Mesothelial cell of epicardium (in vitro differentiated cells): ENCODE measurements at regions not wholly inside any gene's neighbourhood (a gene's known extent, or its start where the extent isn't known, plus 50 kb on each side); places are given as distances from the start of the nearest gene placed in this dataset.
"Not testable (repeated sequence)": the region's sequence is repeated elsewhere in the genome, so short reads cannot be mapped to it uniquely, and the experiment has no call there.

Experiments
- DNase-seq, 2 experiments: peaks; one replicate each; pipeline ENCODE4 v3.0.0; 2021; ENCODE audit warnings: low spot score in 2 of 2; ENCODE audit not compliant: unreplicated experiment in 2 of 2
- H3K27ac Mint-ChIP-seq: 2 replicates; pipeline ENCODE4 v1.8.0; 2021; ENCODE audit warnings: mixed read lengths
- H3K27me3 Mint-ChIP-seq: 2 replicates; pipeline ENCODE4 v1.8.0; 2021; ENCODE audit warnings: low read depth, mixed read lengths
- H3K36me3 Mint-ChIP-seq: 2 replicates; pipeline ENCODE4 v1.8.0; 2021; ENCODE audit warnings: mixed read lengths
- H3K4me1 Mint-ChIP-seq: 2 replicates; pipeline ENCODE4 v1.8.0; 2021; ENCODE audit warnings: mixed read lengths
- H3K4me3 Mint-ChIP-seq: 2 replicates; pipeline ENCODE4 v1.8.0; 2021; ENCODE audit warnings: mild to moderate bottlenecking, moderate library complexity, mixed read lengths
- H3K9me3 Mint-ChIP-seq: 2 replicates; pipeline ENCODE4 v1.8.0; 2021; ENCODE audit warnings: mixed read lengths
- CTCF ChIP-seq: fragments of 200-600 bp; sonication (generic); IDR thresholded peaks from one replicate; pipeline ENCODE4 v1.5.0; 2021; ENCODE audit warnings: antibody characterized with exemption; ENCODE audit not compliant: unreplicated experiment

GRCh38 chr5:160496334-160496733 lies 74.7 kb downstream of the PTTG1 start:
- Mint-ChIP-seq H3K27me3 (peaks cover 12% of the 10 kb centered on the region), H3K27ac (no peak overlapping the region), H3K4me1 (peaks cover 7% of the 10 kb centered on the region), H3K9me3 (no peaks in the 10 kb centered on the region), H3K36me3 (no peaks in the 10 kb centered on the region), H3K4me3 (no peak overlapping the region)
- DNase-seq = no peak
- no peak for TF ChIP-seq CTCF

- no peak overlapping the region for H3K27ac Mint-ChIP-seq
- no peak for TF ChIP-seq CTCF
- H3K36me3 Mint-ChIP-seq = no peaks in the 10 kb centered on the region
- DNase-seq = no peak
- H3K4me3 Mint-ChIP-seq = no peak overlapping the region
- no peaks in the 10 kb centered on the region for H3K9me3 Mint-ChIP-seq
- peaks cover 7% of the 10 kb centered on the region for H3K4me1 Mint-ChIP-seq
- H3K27me3 Mint-ChIP-seq = peaks cover 12% of the 10 kb centered on the region
Measured at GRCh38 chr5:160496784-160497183, 75.1 kb downstream of the PTTG1 start.

GRCh38 chr5:160497878-160498277 lies 76.2 kb downstream of the PTTG1 start:
- Mint-ChIP-seq H3K9me3 (no peaks in the 10 kb centered on the region), H3K4me3 (no peak overlapping the region), H3K27me3 (peaks cover 21% of the 10 kb centered on the region), H3K27ac (no peak overlapping the region), H3K4me1 (peaks cover 7% of the 10 kb centered on the region), H3K36me3 (no peaks in the 10 kb centered on the region)
- no peak for DNase-seq
- TF ChIP-seq CTCF = no peak

- H3K27me3 Mint-ChIP-seq = peaks cover 21% of the 10 kb centered on the region
- H3K36me3 Mint-ChIP-seq, H3K27ac Mint-ChIP-seq, H3K4me1 Mint-ChIP-seq, H3K4me3 Mint-ChIP-seq, DNase-seq, H3K9me3 Mint-ChIP-seq: not testable (repeated sequence)
Measured at GRCh38 chr5:160498441-160499043, 76.9 kb downstream of the PTTG1 start.

GRCh38 chr5:160500786-160501779 lies 79.4 kb downstream of the PTTG1 start:
- DNase-seq = no peak
- H3K4me3 Mint-ChIP-seq = no peak overlapping the region
- H3K36me3 Mint-ChIP-seq = no peaks in the 10 kb centered on the region
- no peak for TF ChIP-seq CTCF
- H3K9me3 Mint-ChIP-seq = no peaks in the 10 kb centered on the region
- no peak overlapping the region for H3K27ac Mint-ChIP-seq
- H3K27me3 Mint-ChIP-seq = peaks cover 16% of the 10 kb centered on the region
- no peaks in the 10 kb centered on the region for H3K4me1 Mint-ChIP-seq

- H3K4me1 Mint-ChIP-seq = peaks cover 10% of the 10 kb centered on the region
Measured at GRCh38 chr5:160504906-160505305, 83.3 kb downstream of the PTTG1 start.

More at GRCh38 chr5:160504906-160505305, 83.3 kb downstream of the PTTG1 start:
- H3K4me3 Mint-ChIP-seq = no peak overlapping the region
- no peak overlapping the region for H3K27ac Mint-ChIP-seq
- H3K36me3 Mint-ChIP-seq = no peaks in the 10 kb centered on the region
- peaks cover 28% of the 10 kb centered on the region for H3K27me3 Mint-ChIP-seq
- no peaks in the 10 kb centered on the region for H3K9me3 Mint-ChIP-seq
- TF ChIP-seq CTCF = no peak
- DNase-seq = no peak
